NB4 (cell line): ENCODE measurements at regions not wholly inside any gene's neighbourhood (a gene's known extent, or its start where the extent isn't known, plus 50 kb on each side); places are given as distances from the start of the nearest gene placed in this dataset.

Source experiments
- DNase-seq: peaks from one replicate; pipeline ENCODE4 v3.0.0; 2010; ENCODE audit warnings: low read depth
- H3K4me3 ChIP-seq: one replicate; pipeline ENCODE4 v1.5.1; 2011; ENCODE audit warnings: mild to moderate bottlenecking, low read depth, low read length, moderate library complexity
- CTCF ChIP-seq: IDR thresholded peaks from one replicate; pipeline ENCODE4 v1.5.1; 2012; ENCODE audit warnings: low read depth, low read length
- MAX ChIP-seq: IDR thresholded peaks from 2 replicates; pipeline ENCODE4 v1.6.1; 2011; ENCODE audit warnings: low read depth, low read length
- MYC ChIP-seq: IDR thresholded peaks from 2 replicates; pipeline ENCODE4 v1.6.1; 2011; ENCODE audit warnings: low read depth, low read length
- POLR2A ChIP-seq: IDR thresholded peaks from 2 replicates; pipeline ENCODE4 v1.6.1; 2011; ENCODE audit warnings: mild to moderate bottlenecking; ENCODE audit not compliant: insufficient read length; ENCODE audit errors: extremely low read depth

- no peak for DNase-seq
- H3K4me3 ChIP-seq = no peak overlapping the region
- no peak for TF ChIP-seq MYC
- no peak for TF ChIP-seq CTCF
- TF ChIP-seq POLR2A = no peak
- TF ChIP-seq MAX = no peak
These were observed 320.7 kb downstream of the AJAP1 start for GRCh38 chr1:4974981-4975685.

GRCh38 chr1:4973341-4973740 is 318.9 kb downstream of the AJAP1 start:
- H3K4me3 ChIP-seq = no peak overlapping the region
- no peak for DNase-seq
- no peak for TF ChIP-seq MAX
- no peak for TF ChIP-seq CTCF
- TF ChIP-seq MYC = no peak
- no peak for TF ChIP-seq POLR2A

GRCh38 chr1:4972761-4973320 is 318.4 kb downstream of the AJAP1 start:
- TF ChIP-seq POLR2A (no peak), CTCF (no peak), MAX (no peak), MYC (no peak)
- no peak overlapping the region for H3K4me3 ChIP-seq
- DNase-seq = no peak

GRCh38 chr1:4971666-4972065 is 317.3 kb downstream of the AJAP1 start:
- H3K4me3 ChIP-seq = no peak overlapping the region
- TF ChIP-seq MAX (no peak), POLR2A (no peak), CTCF (no peak), MYC (no peak)
- DNase-seq = no peak

GRCh38 chr1:4970532-4970931 is 316.1 kb downstream of the AJAP1 start:
- DNase-seq = no peak
- no peak overlapping the region for H3K4me3 ChIP-seq
- no peak for TF ChIP-seq POLR2A
- TF ChIP-seq MYC = no peak
- no peak for TF ChIP-seq MAX
- TF ChIP-seq CTCF = no peak
